ENCODE measurements at regions not wholly inside any gene's neighbourhood (a gene's known extent, or its start where the extent isn't known, plus 50 kb on each side); places are given as distances from the start of the nearest gene placed in this dataset.

- TF ChIP-seq ZBTB33 (CRISPR knock-in tag; IDR thresholded peaks at IDR 0.05) (no peak), CTCF (CRISPR knock-in tag; IDR thresholded peaks at IDR 0.05) (no peak), RFX5 (IDR thresholded peaks at IDR 0.05; ENCODE audit: low read depth, low read length) (no peak), GTF2F1 (IDR thresholded peaks at IDR 0.05; ENCODE audit: low read length) (no peak), KDM6A (CRISPR knock-in tag; IDR thresholded peaks at IDR 0.05; ENCODE audit: low read depth) (no peak), GTF3A (CRISPR knock-in tag; conservative IDR thresholded peaks at IDR 0.05) (no peak), ZNF83 (CRISPR knock-in tag; IDR thresholded peaks at IDR 0.05; ENCODE audit: borderline replicate concordance) (no peak), RAD21 (CRISPR knock-in tag; IDR thresholded peaks at IDR 0.05) (no peak), MEF2D (CRISPR knock-in tag; IDR thresholded peaks at IDR 0.05) (no peak), ZNF780A (CRISPR knock-in tag; IDR thresholded peaks at IDR 0.05) (no peak)
Observed at GRCh38 chr7:153320681-153321080, 561.1 kb downstream of the ACTR3B start.
